Osteoblast (primary cell): ENCODE measurements at regions not wholly inside any gene's neighbourhood (a gene's known extent, or its start where the extent isn't known, plus 50 kb on each side); places are given as distances from the start of the nearest gene placed in this dataset.

Source experiments
- DNase-seq: peaks from one replicate; pipeline ENCODE4 v3.0.0; 2011; ENCODE audit warnings: low spot score, mixed read lengths; ENCODE audit not compliant: insufficient read length; ENCODE audit errors: missing footprints
- H2AFZ ChIP-seq: 2 replicates; pipeline ENCODE4 v1.6.0; 2011; ENCODE audit warnings: mild to moderate bottlenecking, low read length
- H3K27ac ChIP-seq: 2 replicates; pipeline ENCODE4 v1.5.1; 2011; ENCODE audit warnings: mild to moderate bottlenecking, low read depth, low read length, moderate library complexity
- H3K27me3 ChIP-seq: 2 replicates; pipeline ENCODE4 v1.6.0; 2012; ENCODE audit warnings: mild to moderate bottlenecking, control low read depth, inconsistent platforms, low read length, moderate library complexity; ENCODE audit not compliant: insufficient read depth
- H3K36me3 ChIP-seq: 2 replicates; pipeline ENCODE4 v1.5.1; 2011; ENCODE audit warnings: mild to moderate bottlenecking, low read length, control low read depth, moderate library complexity; ENCODE audit not compliant: insufficient read depth
- H3K4me1 ChIP-seq: 2 replicates; pipeline ENCODE4 v1.5.1; 2011; ENCODE audit warnings: mild to moderate bottlenecking, low read length, control low read depth, moderate library complexity; ENCODE audit not compliant: insufficient read depth
- H3K4me2 ChIP-seq: 2 replicates; pipeline ENCODE4 v1.6.0; 2011; ENCODE audit warnings: mild to moderate bottlenecking, low read length; ENCODE audit not compliant: insufficient read depth
- H3K4me3 ChIP-seq: fragments of 200-600 bp; sonication (generic); 3 replicates; pipeline ENCODE4 v1.5.1; 2012; ENCODE audit warnings: mild to moderate bottlenecking, low read length, inconsistent platforms; ENCODE audit not compliant: insufficient read depth
- H3K79me2 ChIP-seq: 2 replicates; pipeline ENCODE4 v1.6.0; 2012; ENCODE audit warnings: mild to moderate bottlenecking, low read length, control low read depth, inconsistent platforms; ENCODE audit not compliant: insufficient read depth
- H3K9me3 ChIP-seq: 2 replicates; pipeline ENCODE4 v1.5.1; 2011; ENCODE audit warnings: low read depth, low read length, control low read depth
- H4K20me1 ChIP-seq: 2 replicates; pipeline ENCODE4 v1.6.0; 2012; ENCODE audit warnings: mild to moderate bottlenecking, low read length, control low read depth; ENCODE audit not compliant: insufficient read depth
- CTCF ChIP-seq: IDR thresholded peaks from 2 replicates; pipeline ENCODE4 v1.5.1; 2011; ENCODE audit warnings: mild to moderate bottlenecking, low read depth, low read length, moderate library complexity; ENCODE audit errors: extremely low read depth

- H3K4me1 ChIP-seq: no peaks in the 10 kb centered on the region
- no peak overlapping the region for H3K4me2 ChIP-seq
- H3K36me3 ChIP-seq: no peaks in the 10 kb centered on the region
- H3K27me3 ChIP-seq: no peaks in the 10 kb centered on the region
- DNase-seq: no peak
- no peak overlapping the region for H2AFZ ChIP-seq
- no peaks in the 10 kb centered on the region for H3K79me2 ChIP-seq
- no peak overlapping the region for H3K27ac ChIP-seq
- no peaks in the 10 kb centered on the region for H3K9me3 ChIP-seq
- no peak for TF ChIP-seq CTCF
- no peaks in the 10 kb centered on the region for H4K20me1 ChIP-seq
- H3K4me3 ChIP-seq: no peak overlapping the region
Measured at GRCh38 chr4:157973297-157973696, 199.5 kb downstream of the GASK1B start.

GRCh38 chr4:157964463-157964862 lies 208.4 kb downstream of the GASK1B start:
- no peaks in the 10 kb centered on the region for H3K9me3 ChIP-seq
- no peak overlapping the region for H3K4me3 ChIP-seq
- no peak overlapping the region for H2AFZ ChIP-seq
- no peaks in the 10 kb centered on the region for H3K79me2 ChIP-seq
- peaks cover 5% of the 10 kb centered on the region for H3K4me1 ChIP-seq
- H3K36me3 ChIP-seq: no peaks in the 10 kb centered on the region
- H4K20me1 ChIP-seq: no peaks in the 10 kb centered on the region
- no peak overlapping the region for H3K27ac ChIP-seq
- H3K4me2 ChIP-seq: no peak overlapping the region
- H3K27me3 ChIP-seq: peaks cover 2% of the 10 kb centered on the region
- TF ChIP-seq CTCF: no peak
- no peak for DNase-seq

- Histone ChIP-seq H3K27ac (no peak overlapping the region), H3K4me2 (no peak overlapping the region), H2AFZ (no peak overlapping the region), H4K20me1 (no peaks in the 10 kb centered on the region), H3K4me3 (no peak overlapping the region), H3K27me3 (peaks cover 2% of the 10 kb centered on the region), H3K4me1 (peaks cover 5% of the 10 kb centered on the region), H3K36me3 (no peaks in the 10 kb centered on the region), H3K9me3 (no peaks in the 10 kb centered on the region), H3K79me2 (no peaks in the 10 kb centered on the region)
- no peak for TF ChIP-seq CTCF
- no peak for DNase-seq
Measured at GRCh38 chr4:157961229-157961990, 211.4 kb downstream of the GASK1B start.

- Histone ChIP-seq H3K4me3 (no peak overlapping the region), H3K27ac (no peak overlapping the region), H3K4me1 (peaks cover 5% of the 10 kb centered on the region), H3K36me3 (no peaks in the 10 kb centered on the region), H3K27me3 (no peaks in the 10 kb centered on the region), H3K9me3 (no peaks in the 10 kb centered on the region), H3K79me2 (no peaks in the 10 kb centered on the region), H4K20me1 (no peaks in the 10 kb centered on the region), H2AFZ (no peak overlapping the region), H3K4me2 (no peak overlapping the region)
- DNase-seq: no peak
- no peak for TF ChIP-seq CTCF
Measured at GRCh38 chr4:157957905-157958304, 214.9 kb downstream of the GASK1B start.
